GM23338 (cell line): ENCODE measurements at regions not wholly inside any gene's neighbourhood (a gene's known extent, or its start where the extent isn't known, plus 50 kb on each side); places are given as distances from the start of the nearest gene placed in this dataset.

Experiments used
- ATAC-seq: fragments of 200-7000 bp; cut with Tn5 transposase; 3 replicates; pipeline ENCODE4 v1.9.1; 2020
- DNase-seq: peaks from one replicate; pipeline ENCODE4 v3.0.0-alpha.2; 2015; ENCODE audit warnings: low spot score
- H2AFZ ChIP-seq: fragments of 200-600 bp; sonication (generic); 2 replicates; pipeline ENCODE4 v1.8.0; 2016; ENCODE audit warnings: antibody characterized with exemption, mild to moderate bottlenecking, moderate library complexity
- H3F3A ChIP-seq: fragments of 200-600 bp; sonication (generic); replicated peaks from 2 replicates; pipeline ENCODE4 v1.8.0; 2017; ENCODE audit warnings: antibody characterized with exemption, mixed run types, low read depth
- H3K27ac ChIP-seq: fragments of 200-600 bp; sonication (generic); 2 replicates; pipeline ENCODE4 v1.6.1; 2016; ENCODE audit warnings: low read depth
- H3K27me3 ChIP-seq: fragments of 200-600 bp; sonication (generic); 2 replicates; pipeline ENCODE4 v1.8.0; 2016; ENCODE audit warnings: mild to moderate bottlenecking, mixed run types, moderate library complexity; ENCODE audit not compliant: insufficient read depth
- H3K36me3 ChIP-seq: fragments of 200-600 bp; sonication (generic); 2 replicates; pipeline ENCODE4 v1.8.0; 2016; ENCODE audit warnings: mild to moderate bottlenecking; ENCODE audit not compliant: insufficient read depth
- H3K4me1 ChIP-seq: fragments of 200-600 bp; sonication (generic); 2 replicates; pipeline ENCODE4 v1.8.0; 2016; ENCODE audit warnings: mild to moderate bottlenecking, moderate library complexity; ENCODE audit not compliant: insufficient read depth
- H3K4me2 ChIP-seq: fragments of 200-600 bp; sonication (generic); 2 replicates; pipeline ENCODE4 v1.7.1; 2017; ENCODE audit warnings: mixed run types
- H3K4me3 ChIP-seq: fragments of 200-600 bp; sonication (generic); 2 replicates; pipeline ENCODE4 v1.6.1; 2016; ENCODE audit warnings: mixed run types
- H3K79me2 ChIP-seq: fragments of 200-600 bp; sonication (generic); replicated peaks from 2 replicates; pipeline ENCODE4 v1.8.0; 2017; ENCODE audit warnings: mild to moderate bottlenecking; ENCODE audit not compliant: insufficient read depth
- H3K9me2 ChIP-seq: fragments of 200-600 bp; sonication (generic); 2 replicates; pipeline ENCODE4 v1.8.0; 2017; ENCODE audit not compliant: insufficient read depth
- H4K20me1 ChIP-seq: fragments of 200-600 bp; sonication (generic); replicated peaks from 2 replicates; pipeline ENCODE4 v1.8.0; 2017; ENCODE audit warnings: mild to moderate bottlenecking; ENCODE audit not compliant: insufficient read depth
- H3K27ac Mint-ChIP-seq: 2 replicates; pipeline ENCODE4 v1.8.0; 2020; ENCODE audit warnings: inconsistent platforms, mild to moderate bottlenecking, moderate library complexity, mixed read lengths
- H3K27me3 Mint-ChIP-seq: 3 replicates; pipeline ENCODE4 v1.8.0; 2022; ENCODE audit warnings: low read depth, mild to moderate bottlenecking, moderate library complexity, mixed read lengths, inconsistent platforms; ENCODE audit not compliant: insufficient read depth, poor library complexity
- H3K36me3 Mint-ChIP-seq: 3 replicates; pipeline ENCODE4 v1.8.0; 2021; ENCODE audit warnings: low read depth, mild to moderate bottlenecking, inconsistent platforms, moderate library complexity, mixed read lengths
- H3K4me1 Mint-ChIP-seq: 3 replicates; pipeline ENCODE4 v1.8.0; 2020; ENCODE audit warnings: mild to moderate bottlenecking, inconsistent platforms, mixed read lengths
- H3K4me3 Mint-ChIP-seq: 3 replicates; pipeline ENCODE4 v1.8.0; 2021; ENCODE audit warnings: moderate library complexity, mild to moderate bottlenecking, inconsistent platforms, mixed read lengths
- H3K9me3 Mint-ChIP-seq: 3 replicates; pipeline ENCODE4 v1.8.0; 2020; ENCODE audit warnings: moderate library complexity, mild to moderate bottlenecking, inconsistent platforms, mixed read lengths
- CREB1 ChIP-seq: fragments of 250-450 bp; sonication (Bioruptor Pico); IDR thresholded peaks from 2 replicates; pipeline ENCODE4 v1.5.0; 2020; ENCODE audit warnings: low read depth, mild to moderate bottlenecking, moderate library complexity
- CTCF ChIP-seq, 2 experiments: fragments of 200-600 bp in 1 of 2; sonication (generic) in 1 of 2; conservative IDR thresholded peaks; 2 replicates each; pipeline versions ENCODE4 v1.5.1 to v1.6.1; 2016 to 2017; ENCODE audit warnings: antibody characterized with exemption in 2 of 2, low read depth in 2 of 2, mild to moderate bottlenecking in 2 of 2, moderate library complexity in 1 of 2
- ETS1 ChIP-seq: IDR thresholded peaks from 2 replicates; pipeline ENCODE4 v1.6.1; 2016; ENCODE audit warnings: antibody characterized with exemption
- EZH2 ChIP-seq: fragments of 200-600 bp; sonication (generic); IDR thresholded peaks from one replicate; pipeline ENCODE4 v1.8.0; 2017; ENCODE audit warnings: antibody characterized with exemption, mild to moderate bottlenecking, low read depth; ENCODE audit not compliant: unreplicated experiment
- EZH2phosphoT487 ChIP-seq: fragments of 200-600 bp; sonication (generic); IDR thresholded peaks from one replicate; pipeline ENCODE4 v1.8.1; 2018; ENCODE audit warnings: antibody characterized with exemption; ENCODE audit not compliant: unreplicated experiment
- NANOG ChIP-seq: IDR thresholded peaks from 2 replicates; pipeline ENCODE4 v1.6.1; 2016; ENCODE audit warnings: antibody characterized with exemption, borderline replicate concordance
- POLR2AphosphoS5 ChIP-seq: IDR thresholded peaks from 2 replicates; pipeline ENCODE4 v1.6.1; 2016; ENCODE audit warnings: antibody characterized with exemption, low read depth
- STAT1 ChIP-seq: IDR thresholded peaks from one replicate; pipeline ENCODE4 v1.6.1; 2016; ENCODE audit warnings: antibody characterized with exemption; ENCODE audit not compliant: unreplicated experiment
- ZNF114 ChIP-seq: fragments of 250-450 bp; sonication (Bioruptor Pico); IDR thresholded peaks from 2 replicates; pipeline ENCODE4 v1.5.0; 2020; ENCODE audit warnings: mild to moderate bottlenecking, moderate library complexity
- ZNF331 ChIP-seq: fragments of 250-450 bp; sonication (Bioruptor Pico); IDR thresholded peaks from 2 replicates; pipeline ENCODE4 v1.5.0; 2020; ENCODE audit warnings: low read depth, mild to moderate bottlenecking, moderate library complexity
- TF ChIP-seq, protein P1 (sequence below): IDR thresholded peaks from one replicate; pipeline ENCODE4 v1.6.1; 2018; ENCODE audit warnings: antibody characterized with exemption; ENCODE audit not compliant: unreplicated experiment

DNA sequence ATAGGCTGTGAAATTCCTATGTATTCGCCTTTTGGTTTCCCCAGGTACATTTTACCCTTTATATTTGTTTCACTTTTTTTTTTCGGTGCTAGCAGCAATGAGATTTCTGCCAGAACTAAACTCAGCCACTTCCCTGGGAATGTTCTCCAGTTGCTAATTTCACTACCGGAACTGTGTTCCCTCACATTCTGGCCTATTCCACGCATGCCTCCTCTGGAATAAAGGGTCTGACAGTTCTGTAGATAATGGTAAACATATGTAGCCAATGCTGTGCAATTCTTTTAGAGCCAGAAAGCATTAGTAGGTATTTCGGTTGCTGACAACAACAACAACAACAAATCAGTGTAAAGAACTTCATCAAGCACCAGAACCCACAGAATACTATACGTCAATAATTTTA lies 96.1 kb upstream of the TBX18 start:
- H3K4me2 ChIP-seq: no peak overlapping the region
- no peak overlapping the region for H3K27ac Mint-ChIP-seq
- no peaks in the 10 kb centered on the region for H3K36me3 ChIP-seq
- H2AFZ ChIP-seq: no peak overlapping the region
- H3K4me1 ChIP-seq: no peaks in the 10 kb centered on the region
- H3K9me3 Mint-ChIP-seq: no peaks in the 10 kb centered on the region
- no peaks in the 10 kb centered on the region for H3K9me2 ChIP-seq
- no peaks in the 10 kb centered on the region for H3F3A ChIP-seq
- no peak overlapping the region for H3K27ac ChIP-seq
- no peak for DNase-seq
- peaks cover 5% of the 10 kb centered on the region for H3K4me1 Mint-ChIP-seq
- no peaks in the 10 kb centered on the region for H3K36me3 Mint-ChIP-seq
- TF ChIP-seq CTCF (conservative IDR thresholded peaks at IDR 0.05; ENCODE audit: low read depth in 2 of 2): no peak
- TF ChIP-seq, protein P1, sequence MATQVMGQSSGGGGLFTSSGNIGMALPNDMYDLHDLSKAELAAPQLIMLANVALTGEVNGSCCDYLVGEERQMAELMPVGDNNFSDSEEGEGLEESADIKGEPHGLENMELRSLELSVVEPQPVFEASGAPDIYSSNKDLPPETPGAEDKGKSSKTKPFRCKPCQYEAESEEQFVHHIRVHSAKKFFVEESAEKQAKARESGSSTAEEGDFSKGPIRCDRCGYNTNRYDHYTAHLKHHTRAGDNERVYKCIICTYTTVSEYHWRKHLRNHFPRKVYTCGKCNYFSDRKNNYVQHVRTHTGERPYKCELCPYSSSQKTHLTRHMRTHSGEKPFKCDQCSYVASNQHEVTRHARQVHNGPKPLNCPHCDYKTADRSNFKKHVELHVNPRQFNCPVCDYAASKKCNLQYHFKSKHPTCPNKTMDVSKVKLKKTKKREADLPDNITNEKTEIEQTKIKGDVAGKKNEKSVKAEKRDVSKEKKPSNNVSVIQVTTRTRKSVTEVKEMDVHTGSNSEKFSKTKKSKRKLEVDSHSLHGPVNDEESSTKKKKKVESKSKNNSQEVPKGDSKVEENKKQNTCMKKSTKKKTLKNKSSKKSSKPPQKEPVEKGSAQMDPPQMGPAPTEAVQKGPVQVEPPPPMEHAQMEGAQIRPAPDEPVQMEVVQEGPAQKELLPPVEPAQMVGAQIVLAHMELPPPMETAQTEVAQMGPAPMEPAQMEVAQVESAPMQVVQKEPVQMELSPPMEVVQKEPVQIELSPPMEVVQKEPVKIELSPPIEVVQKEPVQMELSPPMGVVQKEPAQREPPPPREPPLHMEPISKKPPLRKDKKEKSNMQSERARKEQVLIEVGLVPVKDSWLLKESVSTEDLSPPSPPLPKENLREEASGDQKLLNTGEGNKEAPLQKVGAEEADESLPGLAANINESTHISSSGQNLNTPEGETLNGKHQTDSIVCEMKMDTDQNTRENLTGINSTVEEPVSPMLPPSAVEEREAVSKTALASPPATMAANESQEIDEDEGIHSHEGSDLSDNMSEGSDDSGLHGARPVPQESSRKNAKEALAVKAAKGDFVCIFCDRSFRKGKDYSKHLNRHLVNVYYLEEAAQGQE: no peak
- TF ChIP-seq EZH2phosphoT487: no peak
- no peak for TF ChIP-seq NANOG
- TF ChIP-seq POLR2AphosphoS5: no peak
- TF ChIP-seq CREB1 (CRISPR knock-in tag): no peak
- TF ChIP-seq STAT1: no peak
- TF ChIP-seq EZH2: no peak
- TF ChIP-seq ZNF114 (CRISPR knock-in tag): no peak
- TF ChIP-seq ZNF331 (CRISPR knock-in tag): no peak
- no peak for TF ChIP-seq ETS1
- H3K27me3 Mint-ChIP-seq: peaks cover 3% of the 10 kb centered on the region
- H3K4me3 Mint-ChIP-seq: no peak overlapping the region
- no peaks in the 10 kb centered on the region for H3K27me3 ChIP-seq
- H3K79me2 ChIP-seq: no peaks in the 10 kb centered on the region
- no peaks in the 10 kb centered on the region for H4K20me1 ChIP-seq
- ATAC-seq: no peak
- no peak overlapping the region for H3K4me3 ChIP-seq
